ENCODE measurements at regions not wholly inside any gene's neighbourhood (a gene's known extent, or its start where the extent isn't known, plus 50 kb on each side); places are given as distances from the start of the nearest gene placed in this dataset.

DNA sequence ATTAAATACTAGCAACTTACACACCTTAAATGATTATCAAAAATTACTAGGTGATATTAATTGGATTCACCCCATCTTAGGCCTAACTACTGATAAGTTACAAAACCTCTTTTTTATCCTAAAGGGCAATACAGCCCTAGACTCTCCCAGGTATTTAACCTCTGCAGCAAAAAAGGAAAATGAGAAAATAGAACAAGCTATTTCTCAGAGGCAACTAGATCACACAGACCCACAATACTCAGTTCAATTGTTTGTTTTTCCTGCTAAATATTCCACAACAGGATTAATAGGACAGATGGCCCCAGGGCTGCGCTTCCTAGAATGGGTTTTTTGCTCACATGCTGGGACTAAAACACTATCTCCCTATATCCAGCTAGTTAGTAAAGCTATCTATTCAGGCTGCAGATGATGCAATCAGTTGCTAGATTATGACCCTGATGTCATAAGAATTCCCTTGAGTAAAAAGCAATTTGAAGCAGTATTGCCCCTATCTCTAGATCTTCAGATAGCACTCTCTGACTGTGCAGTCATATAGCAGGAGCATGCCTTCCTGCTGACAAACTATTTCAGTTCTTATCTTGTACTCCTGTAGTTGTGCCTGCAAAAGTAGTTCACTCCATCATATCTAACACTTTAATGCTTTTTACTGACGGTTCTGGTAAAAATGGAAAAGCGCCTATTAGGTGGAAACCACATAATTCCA, 1595.5 kb upstream of the TENM4 start:
- TF ChIP-seq CTCF (IDR thresholded peaks at IDR 0.05; ENCODE audit: extremely low read depth, insufficient read depth, missing control alignments), result no peak

GRCh38 chr11:81033779-81034540, 1593.1 kb upstream of the TENM4 start:
- DNase-seq (ENCODE audit: low spot score), result no peak
- no peak for TF ChIP-seq CTCF (IDR thresholded peaks at IDR 0.05; ENCODE audit: extremely low read depth, insufficient read depth, missing control alignments)
- in situ Hi-C loops (cut with MboI; ENCODE audit: low pct_unique_long_range_greater_than_20kb, low sequenced_read_pairs, unreplicated experiment), result no loop called here

More for the DNA sequence above, 1595.5 kb upstream of the TENM4 start:
- in situ Hi-C loops (cut with MboI; ENCODE audit: low pct_unique_long_range_greater_than_20kb, low sequenced_read_pairs, unreplicated experiment), result no loop called here
- no peak for DNase-seq (ENCODE audit: low spot score)

- in situ Hi-C loops (cut with MboI; ENCODE audit: low pct_unique_long_range_greater_than_20kb, low sequenced_read_pairs, unreplicated experiment), result no loop called here
- no peak for DNase-seq (ENCODE audit: low spot score)
- TF ChIP-seq CTCF (IDR thresholded peaks at IDR 0.05; ENCODE audit: extremely low read depth, insufficient read depth, missing control alignments), result no peak
Measured at GRCh38 chr11:81032906-81033305, 1592.1 kb upstream of the TENM4 start.

- no peak for TF ChIP-seq CTCF (IDR thresholded peaks at IDR 0.05; ENCODE audit: extremely low read depth, insufficient read depth, missing control alignments)
- in situ Hi-C loops (cut with MboI; ENCODE audit: low pct_unique_long_range_greater_than_20kb, low sequenced_read_pairs, unreplicated experiment), result no loop called here
- no peak for DNase-seq (ENCODE audit: low spot score)
Measured at GRCh38 chr11:81030186-81030585, 1589.4 kb upstream of the TENM4 start.

GRCh38 chr11:81026032-81026431, 1585.2 kb upstream of the TENM4 start:
- in situ Hi-C loops (cut with MboI; ENCODE audit: low pct_unique_long_range_greater_than_20kb, low sequenced_read_pairs, unreplicated experiment), result no loop called here
- no peak for TF ChIP-seq CTCF (IDR thresholded peaks at IDR 0.05; ENCODE audit: extremely low read depth, insufficient read depth, missing control alignments)
- no peak for DNase-seq (ENCODE audit: low spot score)

DNA sequence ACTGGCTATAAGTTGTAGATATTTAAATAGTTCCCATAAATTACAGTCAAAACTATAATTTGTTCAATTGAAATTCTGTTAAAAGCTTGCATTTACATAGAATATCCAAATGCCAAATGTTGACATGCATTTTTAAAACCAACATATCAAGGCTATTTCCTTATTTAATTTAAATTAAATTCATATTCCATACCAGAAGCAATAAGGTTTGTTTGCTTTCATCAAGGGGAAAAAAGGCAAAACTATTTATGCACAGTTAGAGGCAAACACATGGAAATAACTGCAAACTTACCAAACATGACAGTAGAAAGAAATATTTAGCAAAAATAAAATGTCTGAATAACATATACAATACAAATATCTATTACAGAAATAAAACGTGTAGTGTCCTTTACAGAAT, 1581.2 kb upstream of the TENM4 start:
- no peak for DNase-seq (ENCODE audit: low spot score)
- in situ Hi-C loops (cut with MboI; ENCODE audit: low pct_unique_long_range_greater_than_20kb, low sequenced_read_pairs, unreplicated experiment), result no loop called here
- TF ChIP-seq CTCF (IDR thresholded peaks at IDR 0.05; ENCODE audit: extremely low read depth, insufficient read depth, missing control alignments), result no peak

Data from GM13977 (cell line).